IMR-90 (cell line): ENCODE measurements at regions not wholly inside any gene's neighbourhood (a gene's known extent, or its start where the extent isn't known, plus 50 kb on each side); places are given as distances from the start of the nearest gene placed in this dataset.
"Not testable (repeated sequence)": the region's sequence is repeated elsewhere in the genome, so short reads cannot be mapped to it uniquely, and the experiment has no call there.

Experiments used
- CTCF ChIP-seq: conservative IDR thresholded peaks from 2 replicates; pipeline ENCODE4 v1.5.1; 2012; ENCODE audit warnings: mild to moderate bottlenecking, low read depth, low read length, improper control_type of control experiment
- MAFK ChIP-seq: IDR thresholded peaks from 2 replicates; pipeline ENCODE4 v1.6.1; 2012; ENCODE audit warnings: low read depth, low read length, improper control_type of control experiment
- RAD21 ChIP-seq: IDR thresholded peaks from 2 replicates; pipeline ENCODE4 v1.6.1; 2012; ENCODE audit warnings: low read length, improper control_type of control experiment
- RFX5 ChIP-seq: IDR thresholded peaks from 2 replicates; pipeline ENCODE4 v1.8.0; 2012; ENCODE audit warnings: low read depth, mild to moderate bottlenecking, low read length, moderate library complexity

- TF ChIP-seq CTCF, MAFK, RFX5, RAD21: not testable (repeated sequence)
These were observed 267.8 kb downstream of the SMARCA1 start for GRCh38 chrX:129255516-129255915.
